Adrenal gland (tissue), 5 donors: ENCODE measurements at regions not wholly inside any gene's neighbourhood (a gene's known extent, or its start where the extent isn't known, plus 50 kb on each side); places are given as distances from the start of the nearest gene placed in this dataset.

Experiments
- POLR2A ChIP-seq, 2 donors: fragments of 450-650 bp; IDR thresholded peaks; one replicate each; pipeline ENCODE4 v1.6.1; 2017; ENCODE audit warnings: antibody characterized with exemption in 2 of 2, mild to moderate bottlenecking in 2 of 2, moderate library complexity in 1 of 2
- TF ChIP-seq, protein P1 (sequence below), 6 experiments: fragments of 450-650 bp in 4 of 6; fragments of 200-600 bp in 2 of 6; sonication (generic) in 1 of 6; IDR thresholded peaks; 1 replicate in 5 of 6; 2 replicates in 1 of 6; pipeline versions ENCODE4 v1.5.1 to v1.8.0; 2016 to 2021; ENCODE audit warnings: antibody characterized with exemption in 6 of 6, mild to moderate bottlenecking in 2 of 6, moderate library complexity in 1 of 6
- donor health status: DM: no; HTN: no; CAD: no.

- TF ChIP-seq, protein P1, sequence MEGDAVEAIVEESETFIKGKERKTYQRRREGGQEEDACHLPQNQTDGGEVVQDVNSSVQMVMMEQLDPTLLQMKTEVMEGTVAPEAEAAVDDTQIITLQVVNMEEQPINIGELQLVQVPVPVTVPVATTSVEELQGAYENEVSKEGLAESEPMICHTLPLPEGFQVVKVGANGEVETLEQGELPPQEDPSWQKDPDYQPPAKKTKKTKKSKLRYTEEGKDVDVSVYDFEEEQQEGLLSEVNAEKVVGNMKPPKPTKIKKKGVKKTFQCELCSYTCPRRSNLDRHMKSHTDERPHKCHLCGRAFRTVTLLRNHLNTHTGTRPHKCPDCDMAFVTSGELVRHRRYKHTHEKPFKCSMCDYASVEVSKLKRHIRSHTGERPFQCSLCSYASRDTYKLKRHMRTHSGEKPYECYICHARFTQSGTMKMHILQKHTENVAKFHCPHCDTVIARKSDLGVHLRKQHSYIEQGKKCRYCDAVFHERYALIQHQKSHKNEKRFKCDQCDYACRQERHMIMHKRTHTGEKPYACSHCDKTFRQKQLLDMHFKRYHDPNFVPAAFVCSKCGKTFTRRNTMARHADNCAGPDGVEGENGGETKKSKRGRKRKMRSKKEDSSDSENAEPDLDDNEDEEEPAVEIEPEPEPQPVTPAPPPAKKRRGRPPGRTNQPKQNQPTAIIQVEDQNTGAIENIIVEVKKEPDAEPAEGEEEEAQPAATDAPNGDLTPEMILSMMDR (IDR thresholded peaks at IDR 0.05) = no peak
- no peak for TF ChIP-seq POLR2A (IDR thresholded peaks at IDR 0.05)
Observed at GRCh38 chr9:6078382-6079105, 63.1 kb upstream of the RANBP6 start.
